Neuronal stem cell (in vitro differentiated cells): ENCODE measurements at regions not wholly inside any gene's neighbourhood (a gene's known extent, or its start where the extent isn't known, plus 50 kb on each side); places are given as distances from the start of the nearest gene placed in this dataset.

Experiments
- DNase-seq: peaks from one replicate; pipeline ENCODE4 v3.0.0-alpha.2; 2013; ENCODE audit warnings: low spot score
- H2AFZ ChIP-seq: one replicate; pipeline ENCODE4 v1.6.1; 2013; ENCODE audit warnings: mild to moderate bottlenecking, low read length, inconsistent platforms
- H2AK5ac ChIP-seq: 2 replicates; pipeline ENCODE4 v1.6.1; 2013; ENCODE audit warnings: low read depth, mild to moderate bottlenecking, inconsistent platforms, low read length, moderate library complexity, mixed read lengths
- H2BK120ac ChIP-seq: 2 replicates; pipeline ENCODE4 v1.6.1; 2013; ENCODE audit warnings: low read depth, mild to moderate bottlenecking, inconsistent platforms, low read length, moderate library complexity, mixed read lengths
- H2BK12ac ChIP-seq: one replicate; pipeline ENCODE4 v1.6.1; 2013; ENCODE audit warnings: low read length, inconsistent platforms
- H2BK15ac ChIP-seq: 2 replicates; pipeline ENCODE4 v1.6.1; 2013; ENCODE audit warnings: mild to moderate bottlenecking, low read length, inconsistent platforms, mixed read lengths
- H2BK5ac ChIP-seq: one replicate; pipeline ENCODE4 v1.6.1; 2013; ENCODE audit warnings: inconsistent platforms, mild to moderate bottlenecking, low read length, moderate library complexity
- H3K14ac ChIP-seq: one replicate; pipeline ENCODE4 v1.6.1; 2013; ENCODE audit warnings: low read length, inconsistent platforms
- H3K18ac ChIP-seq: 2 replicates; pipeline ENCODE4 v1.6.1; 2013; ENCODE audit warnings: low read length, inconsistent platforms
- H3K23ac ChIP-seq: 2 replicates; pipeline ENCODE4 v1.6.1; 2013; ENCODE audit warnings: low read depth, mild to moderate bottlenecking, mixed read lengths, low read length, inconsistent platforms; ENCODE audit not compliant: poor library complexity
- H3K27ac ChIP-seq: replicated peaks from 3 replicates; pipeline ENCODE4 v1.5.1; 2013; ENCODE audit warnings: low read length, inconsistent platforms
- H3K27me3 ChIP-seq, 3 experiments: 2 replicates each; pipeline ENCODE4 v1.6.1; 2013; ENCODE audit warnings: low read length in 3 of 3, mild to moderate bottlenecking in 2 of 3, inconsistent platforms in 1 of 3, low read depth in 1 of 3, mixed read lengths in 1 of 3, moderate library complexity in 1 of 3; ENCODE audit not compliant: control insufficient read depth in 3 of 3, insufficient read depth in 3 of 3
- H3K36me3 ChIP-seq, 2 donors: replicated peaks in 1 of 2; 2 replicates each; pipeline ENCODE4 v1.6.1; 2013; ENCODE audit warnings: low read length in 2 of 2; ENCODE audit not compliant: control insufficient read depth in 2 of 2, insufficient read depth in 2 of 2
- H3K4ac ChIP-seq: 2 replicates; pipeline ENCODE4 v1.6.1; 2013; ENCODE audit warnings: inconsistent platforms, mild to moderate bottlenecking, low read length, moderate library complexity
- H3K4me1 ChIP-seq, 2 donors: 1 replicate in 1 of 2; 2 replicates in 1 of 2; pipeline ENCODE4 v1.6.1; 2013; ENCODE audit warnings: low read length in 2 of 2, low read depth in 1 of 2; ENCODE audit not compliant: control insufficient read depth in 2 of 2, insufficient read depth in 1 of 2
- H3K4me2 ChIP-seq: one replicate; pipeline ENCODE4 v1.6.1; 2013; ENCODE audit warnings: mild to moderate bottlenecking, low read length, inconsistent platforms; ENCODE audit not compliant: insufficient read depth, poor library complexity, severe bottlenecking
- H3K4me3 ChIP-seq, 2 donors: 2 replicates each; pipeline ENCODE4 v1.5.1; 2013; ENCODE audit warnings: low read length in 2 of 2, mild to moderate bottlenecking in 2 of 2, inconsistent platforms in 1 of 2, moderate library complexity in 1 of 2
- H3K79me1 ChIP-seq: one replicate; pipeline ENCODE4 v1.6.1; 2013; ENCODE audit warnings: low read depth, mild to moderate bottlenecking, inconsistent platforms, low read length, moderate library complexity
- H3K9ac ChIP-seq: one replicate; pipeline ENCODE4 v1.6.1; 2013; ENCODE audit warnings: mild to moderate bottlenecking, low read depth, low read length, inconsistent platforms; ENCODE audit not compliant: poor library complexity
- H3K9me3 ChIP-seq, 2 donors: replicated peaks in 1 of 2; 2 replicates each; pipeline versions ENCODE3 to v1.6.1; 2013; ENCODE audit warnings: low read length in 2 of 2, mild to moderate bottlenecking in 2 of 2, inconsistent platforms in 1 of 2, low read depth in 1 of 2, mixed read lengths in 1 of 2, moderate library complexity in 1 of 2; ENCODE audit not compliant: control insufficient read depth in 2 of 2, insufficient read depth in 1 of 2
- H4K8ac ChIP-seq: one replicate; pipeline ENCODE4 v1.6.1; 2013; ENCODE audit warnings: low read depth, mild to moderate bottlenecking, inconsistent platforms, low read length, moderate library complexity
- H4K91ac ChIP-seq: one replicate; pipeline ENCODE4 v1.6.1; 2013; ENCODE audit warnings: low read length, low read depth, mild to moderate bottlenecking, inconsistent platforms; ENCODE audit not compliant: poor library complexity
- WGBS, 2 donors: extraction: QIAGEN DNeasy Blood & Tissue Kit; methylation state at CpG; one replicate each; pipeline ENCODE4 v1.1.7; 2013; ENCODE audit warnings: missing lambda C conversion rate in 2 of 2, mixed read lengths in 1 of 2; ENCODE audit not compliant: insufficient read length in 2 of 2, insufficient replicate concordance in 1 of 2; ENCODE audit errors: extremely low coverage in 2 of 2; 5-methylcytosine and 5-hydroxymethylcytosine counted together

DNA sequence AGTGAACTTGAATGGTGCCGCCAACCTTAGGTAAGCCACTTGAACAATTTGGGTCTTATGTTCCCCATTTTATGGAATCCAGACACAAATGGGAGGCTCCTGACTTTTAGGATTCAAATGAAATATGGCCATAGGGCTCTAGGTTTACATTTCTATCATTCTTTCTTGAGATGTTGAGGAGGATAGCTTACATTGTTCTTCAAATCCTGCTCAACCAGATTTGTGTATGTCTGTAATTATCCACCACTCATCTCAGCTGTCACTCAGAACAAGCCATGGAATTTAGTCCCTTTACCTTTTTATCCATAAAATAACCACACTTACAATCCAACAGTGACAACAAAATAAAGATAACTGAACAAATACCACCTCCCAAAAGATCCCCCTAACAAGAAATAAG, 682.9 kb upstream of the PTBP2 start:
- H3K4me2 ChIP-seq, result no peak overlapping the region
- WGBS, 2 donors, result no CpG with 5 or more reads among the region's 1 CpG

DNA sequence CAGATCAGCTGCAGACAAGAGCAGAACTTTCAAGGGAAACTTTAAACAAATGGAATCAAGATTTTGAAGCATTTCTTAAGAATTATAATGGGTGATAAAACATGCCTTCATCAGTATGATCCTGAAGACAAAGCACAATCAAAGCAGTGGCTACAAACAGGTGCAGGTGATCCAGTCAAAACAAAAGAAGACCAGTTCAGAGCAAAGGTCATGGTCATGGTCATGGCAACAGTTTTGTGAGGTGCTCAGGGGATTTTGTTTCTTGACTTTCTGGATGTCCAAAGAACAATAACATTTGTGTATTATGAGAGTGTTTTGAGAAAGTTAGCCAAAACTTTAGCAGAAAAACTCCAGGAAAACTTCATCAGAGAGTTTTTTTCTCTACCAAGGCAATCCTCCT, 681.7 kb upstream of the PTBP2 start:
- H2AFZ ChIP-seq, result no peak overlapping the region
- H3K27me3 ChIP-seq, result no peaks in the 10 kb centered on the region
- no peak overlapping the region for H3K4me3 ChIP-seq
- no peak overlapping the region for H4K91ac ChIP-seq
- no peaks in the 10 kb centered on the region for H3K79me1 ChIP-seq
- H3K9me3 ChIP-seq, result no peaks in the 10 kb centered on the region
- no peak overlapping the region for H3K14ac ChIP-seq
- H3K4me1 ChIP-seq, result peaks cover 0 to under 1% of the 10 kb centered on the region in 2 donors
- no peak overlapping the region for H2AK5ac ChIP-seq
- H2BK12ac ChIP-seq, result no peak overlapping the region
- H2BK5ac ChIP-seq, result no peak overlapping the region
- no peaks in the 10 kb centered on the region for H3K36me3 ChIP-seq
- no peak overlapping the region for H3K27ac ChIP-seq
- no peak overlapping the region for H3K18ac ChIP-seq
- no peak overlapping the region for H3K4me2 ChIP-seq
- H2BK15ac ChIP-seq, result no peak overlapping the region
- H2BK120ac ChIP-seq, result no peak overlapping the region
- no peak overlapping the region for H3K23ac ChIP-seq
- DNase-seq, result no peak
- no peak overlapping the region for H4K8ac ChIP-seq
- no peak overlapping the region for H3K9ac ChIP-seq
- no peak overlapping the region for H3K4ac ChIP-seq

More for the DNA sequence above, 682.9 kb upstream of the PTBP2 start:
- Histone ChIP-seq H3K4me1 (no peaks in the 10 kb centered on the region), H3K27ac (no peak overlapping the region), H2BK5ac (no peak overlapping the region), H3K18ac (no peak overlapping the region), H3K36me3 (no peaks in the 10 kb centered on the region), H3K23ac (no peak overlapping the region), H3K27me3 (no peaks in the 10 kb centered on the region), H3K4ac (no peak overlapping the region), H3K79me1 (no peaks in the 10 kb centered on the region), H3K9ac (no peak overlapping the region), H2AK5ac (no peak overlapping the region), H2AFZ (no peak overlapping the region), H2BK120ac (no peak overlapping the region), H3K9me3 (no peaks in the 10 kb centered on the region), H4K91ac (no peak overlapping the region), H4K8ac (no peak overlapping the region), H3K4me3 (no peak overlapping the region), H2BK12ac (no peak overlapping the region), H3K14ac (no peak overlapping the region), H2BK15ac (no peak overlapping the region)
- no peak for DNase-seq

DNA sequence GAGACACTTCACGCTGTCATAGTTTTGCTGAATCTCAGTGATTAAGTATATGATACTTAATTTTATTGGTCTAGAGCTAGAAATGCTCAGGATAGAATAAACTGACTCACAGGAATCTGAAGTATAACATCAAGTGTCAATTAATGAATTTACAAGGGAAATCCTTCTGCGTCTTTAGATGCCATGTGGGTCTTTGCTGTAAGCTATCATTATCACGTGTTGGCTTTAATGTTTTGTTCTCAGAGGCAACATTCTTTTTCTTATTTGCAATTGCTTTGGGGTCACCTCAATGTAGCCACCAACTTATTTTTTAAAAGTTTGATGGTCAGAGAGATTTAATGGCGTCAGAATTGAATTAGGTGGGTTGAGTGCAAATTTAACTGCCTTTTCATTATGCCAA, 680.1 kb upstream of the PTBP2 start:
- no peak overlapping the region for H2BK120ac ChIP-seq
- no peak overlapping the region for H4K91ac ChIP-seq
- H4K8ac ChIP-seq, result no peak overlapping the region
- no peak overlapping the region for H3K14ac ChIP-seq
- no peak overlapping the region for H3K4ac ChIP-seq
- no peak for DNase-seq
- no peak overlapping the region for H3K4me2 ChIP-seq
- H3K4me3 ChIP-seq, result no peak overlapping the region
- H2BK5ac ChIP-seq, result no peak overlapping the region
- no peak overlapping the region for H2AK5ac ChIP-seq
- no peaks in the 10 kb centered on the region for H3K9me3 ChIP-seq
- H3K9ac ChIP-seq, result no peak overlapping the region
- no peaks in the 10 kb centered on the region for H3K36me3 ChIP-seq
- no peak overlapping the region for H3K23ac ChIP-seq
- H3K4me1 ChIP-seq, result peaks cover 0 to 2% of the 10 kb centered on the region in 2 donors
- H3K27me3 ChIP-seq, result no peaks in the 10 kb centered on the region
- no peak overlapping the region for H2BK12ac ChIP-seq
- no peaks in the 10 kb centered on the region for H3K79me1 ChIP-seq
- WGBS, 2 donors, result no CpG with 5 or more reads among the region's 4 CpGs
- no peak overlapping the region for H2BK15ac ChIP-seq
- no peak overlapping the region for H3K27ac ChIP-seq
- H2AFZ ChIP-seq, result no peak overlapping the region
- H3K18ac ChIP-seq, result no peak overlapping the region

DNA sequence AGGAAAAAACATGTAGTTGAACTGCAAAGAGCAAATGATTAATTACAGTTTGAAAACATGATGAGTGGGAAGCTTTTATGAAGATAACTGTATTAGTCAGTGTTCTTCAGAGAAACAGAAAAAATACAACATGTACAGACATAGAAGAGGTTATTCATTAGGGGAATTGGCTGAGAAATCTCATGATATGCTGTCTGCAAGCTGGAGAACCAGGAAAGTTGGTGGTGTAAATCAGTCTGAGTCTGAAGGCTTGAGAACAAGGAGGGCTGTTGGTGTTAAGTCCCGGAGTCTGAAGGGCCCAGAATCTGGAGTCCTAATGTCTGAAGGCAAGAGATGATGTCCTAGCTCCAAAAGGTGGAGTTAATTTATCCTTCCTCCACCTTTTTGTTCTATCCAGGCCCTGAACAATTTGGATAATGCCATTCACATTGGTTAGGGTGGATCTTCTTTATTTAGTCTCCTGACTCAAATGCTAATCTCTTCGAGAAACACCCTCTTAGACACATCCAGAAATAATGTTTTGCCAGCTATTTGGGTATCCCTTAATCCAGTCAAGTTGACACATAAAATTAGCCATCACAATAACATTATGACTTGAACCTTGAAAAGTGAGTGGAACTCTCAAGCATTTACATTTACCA, 672.9 kb upstream of the PTBP2 start:
- Histone ChIP-seq H2BK15ac (no peak overlapping the region), H2AFZ (no peak overlapping the region)
- WGBS, 2 donors, result no CpG with 5 or more reads among the region's 2 CpGs

More for the DNA sequence above, 672.9 kb upstream of the PTBP2 start:
- Histone ChIP-seq H2BK12ac (no peak overlapping the region), H2BK120ac (no peak overlapping the region), H3K36me3 (no peaks in the 10 kb centered on the region), H3K27ac (no peak overlapping the region), H3K4me2 (no peak overlapping the region), H2AK5ac (no peak overlapping the region), H3K79me1 (no peaks in the 10 kb centered on the region), H3K4me3 (no peak overlapping the region), H3K18ac (no peak overlapping the region), H3K9ac (no peak overlapping the region), H3K23ac (no peak overlapping the region), H3K4ac (no peak overlapping the region), H3K9me3 (no peaks in the 10 kb centered on the region), H4K91ac (no peak overlapping the region), H3K4me1 (peaks cover 0 to 2% of the 10 kb centered on the region in 2 donors), H3K14ac (no peak overlapping the region), H4K8ac (no peak overlapping the region), H2BK5ac (no peak overlapping the region), H3K27me3 (no peaks in the 10 kb centered on the region)
- DNase-seq, result no peak
